ENCODE measurements at regions not wholly inside any gene's neighbourhood (a gene's known extent, or its start where the extent isn't known, plus 50 kb on each side); places are given as distances from the start of the nearest gene placed in this dataset.

- Histone ChIP-seq H2AFZ (ENCODE audit: low read depth, low read length, poor library complexity, severe bottlenecking) (no peak overlapping the region), H4K20me1 (ENCODE audit: insufficient read depth) (no peaks in the 10 kb centered on the region), H3K9me2 (ENCODE audit: insufficient read depth) (no peaks in the 10 kb centered on the region), H3K36me3 (ENCODE audit: control insufficient read depth in 1 of 2, insufficient read depth in 2 of 2, low read length in 2 of 2) (no peaks in the 10 kb centered on the region), H3K27ac (ENCODE audit: low read depth, low read length) (no peak overlapping the region), H3K4me2 (ENCODE audit: low read length) (no peak overlapping the region), H3K9me3 (ENCODE audit: control insufficient read depth in 1 of 2, insufficient read depth in 1 of 2, low read depth in 1 of 2, low read length in 2 of 2) (peaks cover 0 to 8% of the 10 kb centered on the region in 2 experiments; a peak in 1 of 4 replicates), H3K9ac (ENCODE audit: low read length) (no peak overlapping the region), H3K27me3 (ENCODE audit: insufficient read depth, low read length) (no peaks in the 10 kb centered on the region), H3K79me2 (ENCODE audit: insufficient read depth, low read length) (no peaks in the 10 kb centered on the region), H3K4me3 (replicated peaks in 1 of 2; ENCODE audit: low read depth in 1 of 2, low read length in 2 of 2) (no peak overlapping the region), H3K4me1 (ENCODE audit: control insufficient read depth in 1 of 2, insufficient read depth in 2 of 2, low read length in 2 of 2) (no peaks in the 10 kb centered on the region)
- ATAC-seq (no peak), DNase-seq (ENCODE audit: low read depth, low spot score) (no peak)
- CTCF ChIA-PET, result no interaction called here
- TF ChIP-seq TCF7L2 (IDR thresholded peaks at IDR 0.05; ENCODE audit: borderline replicate concordance, extremely low read depth, insufficient read depth, insufficient read length) (no peak), ATF3 (IDR thresholded peaks at IDR 0.05) (no peak), SIN3A (IDR thresholded peaks at IDR 0.05; ENCODE audit: low read depth) (no peak), MAX (IDR thresholded peaks at IDR 0.05) (no peak), ZBTB33 (IDR thresholded peaks at IDR 0.05; ENCODE audit: extremely low read depth, insufficient replicate concordance, low read length) (no peak), JUND (IDR thresholded peaks at IDR 0.05) (no peak)
- POLR2A ChIA-PET, result no interaction called here
- intact Hi-C loops (cut with micrococcal nuclease), result no loop called here
- no TSS peak for BruUV-seq (replicated peaks)
- RAD21 ChIA-PET (ENCODE audit: low non-redundant PET in 1 of 2, low total read pairs in 2 of 2, uncharacterized antibody in 2 of 2, unreplicated experiment in 2 of 2), result no interaction called here
Measured at GRCh38 chr18:73924836-73925235, 222.8 kb downstream of the FBXO15 start.

GRCh38 chr18:73924307-73924706 is 223.3 kb downstream of the FBXO15 start:
- Histone ChIP-seq H2AFZ (ENCODE audit: low read depth, low read length, poor library complexity, severe bottlenecking) (no peak overlapping the region), H3K27ac (ENCODE audit: low read depth, low read length) (no peak overlapping the region), H3K4me2 (ENCODE audit: low read length) (no peak overlapping the region), H3K9me2 (ENCODE audit: insufficient read depth) (no peaks in the 10 kb centered on the region), H3K36me3 (ENCODE audit: control insufficient read depth in 1 of 2, insufficient read depth in 2 of 2, low read length in 2 of 2) (no peaks in the 10 kb centered on the region), H3K4me3 (replicated peaks in 1 of 2; ENCODE audit: low read depth in 1 of 2, low read length in 2 of 2) (no peak overlapping the region), H4K20me1 (ENCODE audit: insufficient read depth) (no peaks in the 10 kb centered on the region), H3K4me1 (ENCODE audit: control insufficient read depth in 1 of 2, insufficient read depth in 2 of 2, low read length in 2 of 2) (no peaks in the 10 kb centered on the region), H3K9ac (ENCODE audit: low read length) (no peak overlapping the region), H3K79me2 (ENCODE audit: insufficient read depth, low read length) (no peaks in the 10 kb centered on the region), H3K27me3 (ENCODE audit: insufficient read depth, low read length) (no peaks in the 10 kb centered on the region), H3K9me3 (ENCODE audit: control insufficient read depth in 1 of 2, insufficient read depth in 1 of 2, low read depth in 1 of 2, low read length in 2 of 2) (peaks cover 0 to 8% of the 10 kb centered on the region in 2 experiments; a peak in 1 of 4 replicates)
- RAD21 ChIA-PET (ENCODE audit: low non-redundant PET in 1 of 2, low total read pairs in 2 of 2, uncharacterized antibody in 2 of 2, unreplicated experiment in 2 of 2), result no interaction called here
- no TSS peak for BruUV-seq (replicated peaks)
- no peak for TF ChIP-seq SIN3A (IDR thresholded peaks at IDR 0.05; ENCODE audit: low read depth)
- CTCF ChIA-PET, result no interaction called here
- intact Hi-C loops (cut with micrococcal nuclease), result no loop called here
- POLR2A ChIA-PET, result no interaction called here
- DNase-seq (ENCODE audit: low read depth, low spot score), result no peak
- no peak for ATAC-seq
